ENCODE measurements at regions not wholly inside any gene's neighbourhood (a gene's known extent, or its start where the extent isn't known, plus 50 kb on each side); places are given as distances from the start of the nearest gene placed in this dataset.
"Not testable (repeated sequence)": the region's sequence is repeated elsewhere in the genome, so short reads cannot be mapped to it uniquely, and the experiment has no call there.

GRCh38 chr5:174573221-174573994 lies 151.0 kb upstream of the MSX2 start:
- H3K36me3 Mint-ChIP-seq (ENCODE audit: low read depth): no peaks in the 10 kb centered on the region
- H3K9me3 Mint-ChIP-seq: peaks cover 5% of the 10 kb centered on the region
- CTCF ChIA-PET: no interaction called here
- no peak for DNase-seq
- no peaks in the 10 kb centered on the region for H3K4me1 Mint-ChIP-seq (ENCODE audit: low read depth)
- intact Hi-C loops (cut with micrococcal nuclease): no loop called here
- no peak overlapping the region for H3K4me3 Mint-ChIP-seq
- no peaks in the 10 kb centered on the region for H3K27me3 Mint-ChIP-seq (ENCODE audit: low read depth)
- no peak overlapping the region for H3K27ac Mint-ChIP-seq

GRCh38 chr5:174575043-174575442 lies 149.3 kb upstream of the MSX2 start:
- no peak overlapping the region for H3K4me3 Mint-ChIP-seq
- CTCF ChIA-PET: no interaction called here
- H3K4me1 Mint-ChIP-seq (ENCODE audit: low read depth): no peaks in the 10 kb centered on the region
- no peaks in the 10 kb centered on the region for H3K36me3 Mint-ChIP-seq (ENCODE audit: low read depth)
- DNase-seq: no peak
- no peaks in the 10 kb centered on the region for H3K27me3 Mint-ChIP-seq (ENCODE audit: low read depth)
- intact Hi-C loops (cut with micrococcal nuclease): no loop called here
- no peak overlapping the region for H3K27ac Mint-ChIP-seq
- H3K9me3 Mint-ChIP-seq: peaks cover 3% of the 10 kb centered on the region

- intact Hi-C loops (cut with micrococcal nuclease): no loop called here
- H3K4me3 Mint-ChIP-seq: no peak overlapping the region
- H3K9me3 Mint-ChIP-seq: no peaks in the 10 kb centered on the region
- H3K27ac Mint-ChIP-seq: no peak overlapping the region
- H3K36me3 Mint-ChIP-seq (ENCODE audit: low read depth): no peaks in the 10 kb centered on the region
- H3K27me3 Mint-ChIP-seq (ENCODE audit: low read depth): no peaks in the 10 kb centered on the region
- DNase-seq: no peak
- H3K4me1 Mint-ChIP-seq (ENCODE audit: low read depth): no peaks in the 10 kb centered on the region
- CTCF ChIA-PET: no interaction called here
Observed at GRCh38 chr5:174576042-174576441, 148.3 kb upstream of the MSX2 start.

- CTCF ChIA-PET: no interaction called here
- Mint-ChIP-seq H3K4me1 (ENCODE audit: low read depth) (no peaks in the 10 kb centered on the region), H3K27me3 (ENCODE audit: low read depth) (no peaks in the 10 kb centered on the region), H3K36me3 (ENCODE audit: low read depth) (peaks cover 1% of the 10 kb centered on the region), H3K27ac (no peak overlapping the region), H3K9me3 (peaks cover 7% of the 10 kb centered on the region), H3K4me3 (no peak overlapping the region)
- intact Hi-C loops (cut with micrococcal nuclease): no loop called here
- DNase-seq: no peak
Observed at GRCh38 chr5:174581479-174581878, 142.9 kb upstream of the MSX2 start.

- CTCF ChIA-PET: no interaction called here
- H3K27me3 Mint-ChIP-seq (ENCODE audit: low read depth): no peaks in the 10 kb centered on the region
- H3K9me3 Mint-ChIP-seq: peaks cover 8% of the 10 kb centered on the region
- no peak for DNase-seq
- no peaks in the 10 kb centered on the region for H3K4me1 Mint-ChIP-seq (ENCODE audit: low read depth)
- H3K27ac Mint-ChIP-seq: no peak overlapping the region
- intact Hi-C loops (cut with micrococcal nuclease): no loop called here
- no peak overlapping the region for H3K4me3 Mint-ChIP-seq
- peaks cover 2% of the 10 kb centered on the region for H3K36me3 Mint-ChIP-seq (ENCODE audit: low read depth)
Observed at GRCh38 chr5:174581894-174582293, 142.5 kb upstream of the MSX2 start.

GRCh38 chr5:174583071-174583470 lies 141.3 kb upstream of the MSX2 start:
- Mint-ChIP-seq H3K27me3 (ENCODE audit: low read depth) (no peaks in the 10 kb centered on the region), H3K4me3 (no peak overlapping the region), H3K9me3 (peaks cover 8% of the 10 kb centered on the region), H3K36me3 (ENCODE audit: low read depth) (peaks cover 2% of the 10 kb centered on the region), H3K4me1 (ENCODE audit: low read depth) (no peaks in the 10 kb centered on the region), H3K27ac (no peak overlapping the region)
- CTCF ChIA-PET: interaction anchor here (0.6 kb wide), 2 partner anchors 87 to 114 kb away, joined by 3 to 6 read pairs; no protein-coding TSS in a partner anchor
- intact Hi-C loops (cut with micrococcal nuclease): no loop called here
- DNase-seq: no peak

- CTCF ChIA-PET: no interaction called here
- no peak for DNase-seq
- Mint-ChIP-seq H3K9me3 (peaks cover 8% of the 10 kb centered on the region), H3K36me3 (ENCODE audit: low read depth) (peaks cover 2% of the 10 kb centered on the region), H3K27ac (no peak overlapping the region), H3K27me3 (ENCODE audit: low read depth) (peaks cover 4% of the 10 kb centered on the region), H3K4me3 (no peak overlapping the region), H3K4me1 (ENCODE audit: low read depth) (no peaks in the 10 kb centered on the region)
- intact Hi-C loops (cut with micrococcal nuclease): no loop called here
Observed at GRCh38 chr5:174585472-174585871, 138.9 kb upstream of the MSX2 start.

GRCh38 chr5:174586163-174586562 lies 138.2 kb upstream of the MSX2 start:
- H3K27ac Mint-ChIP-seq; CTCF ChIA-PET; H3K4me1 Mint-ChIP-seq (ENCODE audit: low read depth); DNase-seq; H3K4me3 Mint-ChIP-seq; H3K9me3 Mint-ChIP-seq; H3K27me3 Mint-ChIP-seq (ENCODE audit: low read depth); H3K36me3 Mint-ChIP-seq (ENCODE audit: low read depth): not testable (repeated sequence)
- intact Hi-C loops (cut with micrococcal nuclease): loop anchor here (2.0 kb wide), 1 partner anchor 63 kb away; no protein-coding TSS in a partner anchor

GRCh38 chr5:174589011-174589410 lies 135.4 kb upstream of the MSX2 start:
- no peak for DNase-seq
- no peak overlapping the region for H3K27ac Mint-ChIP-seq
- intact Hi-C loops (cut with micrococcal nuclease): no loop called here
- H3K36me3 Mint-ChIP-seq (ENCODE audit: low read depth): peaks cover 2% of the 10 kb centered on the region
- H3K4me1 Mint-ChIP-seq (ENCODE audit: low read depth): no peaks in the 10 kb centered on the region
- H3K27me3 Mint-ChIP-seq (ENCODE audit: low read depth): peaks cover 4% of the 10 kb centered on the region
- no peak overlapping the region for H3K4me3 Mint-ChIP-seq
- H3K9me3 Mint-ChIP-seq: peaks cover 8% of the 10 kb centered on the region
- CTCF ChIA-PET: no interaction called here

- peaks cover 2% of the 10 kb centered on the region for H3K36me3 Mint-ChIP-seq (ENCODE audit: low read depth)
- H3K27ac Mint-ChIP-seq: no peak overlapping the region
- intact Hi-C loops (cut with micrococcal nuclease): no loop called here
- H3K9me3 Mint-ChIP-seq: peaks cover 8% of the 10 kb centered on the region
- H3K27me3 Mint-ChIP-seq (ENCODE audit: low read depth): peaks cover 4% of the 10 kb centered on the region
- DNase-seq: no peak
- H3K4me3 Mint-ChIP-seq: no peak overlapping the region
- CTCF ChIA-PET: no interaction called here
- no peaks in the 10 kb centered on the region for H3K4me1 Mint-ChIP-seq (ENCODE audit: low read depth)
Observed at GRCh38 chr5:174589599-174589998, 134.8 kb upstream of the MSX2 start.

GRCh38 chr5:174590820-174591219 lies 133.6 kb upstream of the MSX2 start:
- no peak overlapping the region for H3K4me3 Mint-ChIP-seq
- intact Hi-C loops (cut with micrococcal nuclease): no loop called here
- peaks cover 4% of the 10 kb centered on the region for H3K27me3 Mint-ChIP-seq (ENCODE audit: low read depth)
- no peak overlapping the region for H3K27ac Mint-ChIP-seq
- peaks cover 2% of the 10 kb centered on the region for H3K36me3 Mint-ChIP-seq (ENCODE audit: low read depth)
- CTCF ChIA-PET: no interaction called here
- H3K9me3 Mint-ChIP-seq: peaks cover 4% of the 10 kb centered on the region
- H3K4me1 Mint-ChIP-seq (ENCODE audit: low read depth): no peaks in the 10 kb centered on the region
- no peak for DNase-seq

- no peaks in the 10 kb centered on the region for H3K9me3 Mint-ChIP-seq
Observed at GRCh38 chr5:174596429-174596828, 128.0 kb upstream of the MSX2 start.

GRCh38 chr5:174599992-174600391 lies 124.4 kb upstream of the MSX2 start:
- Mint-ChIP-seq H3K4me1 (ENCODE audit: low read depth) (no peaks in the 10 kb centered on the region), H3K36me3 (ENCODE audit: low read depth) (no peaks in the 10 kb centered on the region), H3K27me3 (ENCODE audit: low read depth) (peaks cover 14% of the 10 kb centered on the region), H3K4me3 (no peak overlapping the region), H3K27ac (no peak overlapping the region), H3K9me3 (no peaks in the 10 kb centered on the region)
- no peak for DNase-seq
- intact Hi-C loops (cut with micrococcal nuclease): no loop called here
- CTCF ChIA-PET: no interaction called here

More at GRCh38 chr5:174596429-174596828, 128.0 kb upstream of the MSX2 start:
- Mint-ChIP-seq H3K4me1 (ENCODE audit: low read depth) (no peaks in the 10 kb centered on the region), H3K36me3 (ENCODE audit: low read depth) (no peaks in the 10 kb centered on the region), H3K27me3 (ENCODE audit: low read depth) (peaks cover 11% of the 10 kb centered on the region), H3K4me3 (no peak overlapping the region), H3K27ac (no peak overlapping the region)
- DNase-seq: no peak
- intact Hi-C loops (cut with micrococcal nuclease): no loop called here
- CTCF ChIA-PET: interaction anchor here (0.6 kb wide), 1 partner anchor 38 kb away, joined by 3 read pairs; no protein-coding TSS in a partner anchor
